GM12891 (cell line): ENCODE measurements at regions not wholly inside any gene's neighbourhood (a gene's known extent, or its start where the extent isn't known, plus 50 kb on each side); places are given as distances from the start of the nearest gene placed in this dataset.

Source experiments
- DNase-seq: peaks from one replicate; pipeline ENCODE4 v3.0.0; 2011; ENCODE audit warnings: low spot score; ENCODE audit not compliant: insufficient read length
- FAIRE-seq: peaks from 2 replicates; lab custom pipeline; 2011; peaks lifted over from hg19 to GRCh38; lab: Jason Lieb, UNC
- PAX5 ChIP-seq: IDR thresholded peaks from 2 replicates; pipeline ENCODE4 v1.6.1; 2011; ENCODE audit warnings: low read length, moderate library complexity, mild to moderate bottlenecking; ENCODE audit not compliant: insufficient read depth, severe bottlenecking
- POLR2A ChIP-seq: IDR thresholded peaks from 2 replicates; pipeline ENCODE4 v1.6.1; 2011; ENCODE audit warnings: low read depth, low read length, control low read depth
- POLR2AphosphoS5 ChIP-seq: IDR thresholded peaks from 2 replicates; pipeline ENCODE4 v1.6.1; 2011; ENCODE audit warnings: low read depth, low read length, control low read depth
- POU2F2 ChIP-seq: IDR thresholded peaks from 2 replicates; pipeline ENCODE4 v1.6.1; 2011; ENCODE audit warnings: low read depth, mild to moderate bottlenecking, control low read depth, low read length, moderate library complexity
- SPI1 ChIP-seq: IDR thresholded peaks from 2 replicates; pipeline ENCODE4 v1.6.1; 2011; ENCODE audit warnings: low read depth, low read length, control low read depth
- TAF1 ChIP-seq: IDR thresholded peaks from 2 replicates; pipeline ENCODE4 v1.6.1; 2011; ENCODE audit warnings: low read depth, low read length, control low read depth

GRCh38 chr5:144913661-144914060 lies 743.0 kb downstream of the KCTD16 start:
- TF ChIP-seq POU2F2 (no peak), PAX5 (no peak), POLR2AphosphoS5 (no peak), TAF1 (no peak), SPI1 (no peak), POLR2A (no peak)

DNA sequence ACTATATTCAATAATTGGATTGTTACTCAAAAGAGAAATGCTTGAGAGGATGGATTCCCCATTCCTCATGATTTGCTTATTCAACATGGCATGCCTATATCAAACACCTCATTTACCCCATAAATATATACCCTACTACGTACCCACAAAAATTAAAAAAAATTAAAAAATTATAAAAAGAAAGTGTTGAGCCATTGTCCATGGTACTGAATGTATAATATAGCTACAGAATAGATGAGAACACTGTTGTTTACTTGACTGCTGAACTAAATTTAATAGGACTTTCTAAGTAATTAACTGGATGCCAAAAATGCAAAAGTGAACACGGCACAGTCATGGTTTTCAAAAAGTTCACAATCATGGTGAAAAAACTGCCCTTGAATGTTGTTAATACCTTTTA lies 725.8 kb downstream of the KCTD16 start:
- no peak for FAIRE-seq
- no peak for TF ChIP-seq TAF1
- no peak for TF ChIP-seq POLR2AphosphoS5
- DNase-seq: no peak

More at GRCh38 chr5:144913661-144914060, 743.0 kb downstream of the KCTD16 start:
- no peak for DNase-seq
- FAIRE-seq: no peak

GRCh38 chr5:144886668-144887067 lies 716.0 kb downstream of the KCTD16 start:
- DNase-seq: no peak
- no peak for TF ChIP-seq POLR2AphosphoS5
- no peak for TF ChIP-seq POLR2A
- TF ChIP-seq TAF1: no peak
- no peak for TF ChIP-seq POU2F2
- TF ChIP-seq PAX5: no peak
- no peak for TF ChIP-seq SPI1
- FAIRE-seq: no peak

DNA sequence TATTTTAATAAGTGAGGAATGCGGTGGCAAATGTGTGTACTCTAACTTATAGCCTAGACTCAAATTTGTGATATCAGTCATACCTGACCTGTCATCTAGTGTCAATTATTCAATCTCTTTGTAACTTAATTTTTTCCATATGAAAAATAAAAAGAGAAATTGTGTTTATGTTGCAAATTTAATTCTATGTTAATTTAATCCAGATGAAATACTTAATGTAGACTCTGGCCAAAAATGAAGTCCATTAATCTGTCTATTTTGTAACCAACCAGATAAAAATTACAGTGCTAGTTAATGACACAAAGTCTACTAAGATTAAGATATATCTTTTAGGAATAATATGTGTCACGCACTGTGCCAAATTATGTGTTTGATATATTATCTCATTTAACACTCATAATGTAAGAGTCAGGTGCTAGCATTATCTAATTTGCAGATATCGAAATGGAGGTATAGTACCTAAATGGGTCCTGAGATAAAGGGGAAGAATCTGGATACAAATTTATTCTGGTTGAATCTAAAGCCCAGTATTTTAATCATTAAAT lies 712.1 kb downstream of the KCTD16 start:
- DNase-seq (no peak), FAIRE-seq (no peak)
- TF ChIP-seq POLR2AphosphoS5: no peak
- TF ChIP-seq POLR2A: no peak
- no peak for TF ChIP-seq POU2F2
- TF ChIP-seq TAF1: no peak
- TF ChIP-seq PAX5: no peak
- no peak for TF ChIP-seq SPI1

DNA sequence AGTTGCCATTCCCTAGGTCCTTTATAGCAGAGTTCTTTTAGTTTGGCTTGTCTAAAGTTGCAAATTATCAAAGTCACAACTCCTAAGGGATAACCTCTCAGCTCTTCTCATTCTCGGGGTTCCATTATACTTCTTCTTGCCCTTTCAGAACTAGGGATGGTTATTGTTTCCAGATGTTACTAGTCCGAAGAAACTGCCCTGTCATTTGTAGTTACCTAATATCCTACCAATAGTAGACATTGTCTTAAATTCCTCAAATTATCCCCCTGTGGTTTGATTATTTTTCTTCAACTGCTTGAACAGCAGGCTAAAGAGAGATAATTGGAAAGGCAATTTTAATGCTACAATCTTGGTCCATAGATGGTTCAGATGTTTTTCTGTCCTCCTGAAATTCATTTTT lies 709.8 kb downstream of the KCTD16 start:
- no peak for FAIRE-seq
- no peak for TF ChIP-seq PAX5
- TF ChIP-seq POLR2A: no peak
- no peak for TF ChIP-seq SPI1
- DNase-seq: no peak

- no peak for FAIRE-seq
- TF ChIP-seq POLR2A: no peak
- no peak for TF ChIP-seq POU2F2
- no peak for TF ChIP-seq PAX5
- TF ChIP-seq SPI1: no peak
- TF ChIP-seq POLR2AphosphoS5: no peak
- TF ChIP-seq TAF1: no peak
Observed at GRCh38 chr5:144876990-144877389, 706.3 kb downstream of the KCTD16 start.

GRCh38 chr5:144873076-144873475 lies 702.4 kb downstream of the KCTD16 start:
- FAIRE-seq (no peak), DNase-seq (no peak)
- no peak for TF ChIP-seq SPI1
- TF ChIP-seq POLR2AphosphoS5: no peak
- no peak for TF ChIP-seq POU2F2
- no peak for TF ChIP-seq POLR2A
- TF ChIP-seq PAX5: no peak
- TF ChIP-seq TAF1: no peak

More at GRCh38 chr5:144876990-144877389, 706.3 kb downstream of the KCTD16 start:
- no peak for DNase-seq

GRCh38 chr5:144864118-144864517 lies 693.4 kb downstream of the KCTD16 start:
- TF ChIP-seq POLR2A: no peak
- no peak for TF ChIP-seq SPI1
- no peak for TF ChIP-seq PAX5
- TF ChIP-seq POU2F2: no peak
- no peak for TF ChIP-seq POLR2AphosphoS5
- no peak for TF ChIP-seq TAF1
- no peak for FAIRE-seq
- no peak for DNase-seq

GRCh38 chr5:144857454-144857853 lies 686.8 kb downstream of the KCTD16 start:
- no peak for DNase-seq
- no peak for TF ChIP-seq TAF1
- no peak for TF ChIP-seq POU2F2
- no peak for TF ChIP-seq SPI1
- no peak for TF ChIP-seq POLR2AphosphoS5
- no peak for TF ChIP-seq PAX5
- TF ChIP-seq POLR2A: no peak
- FAIRE-seq: no peak

DNA sequence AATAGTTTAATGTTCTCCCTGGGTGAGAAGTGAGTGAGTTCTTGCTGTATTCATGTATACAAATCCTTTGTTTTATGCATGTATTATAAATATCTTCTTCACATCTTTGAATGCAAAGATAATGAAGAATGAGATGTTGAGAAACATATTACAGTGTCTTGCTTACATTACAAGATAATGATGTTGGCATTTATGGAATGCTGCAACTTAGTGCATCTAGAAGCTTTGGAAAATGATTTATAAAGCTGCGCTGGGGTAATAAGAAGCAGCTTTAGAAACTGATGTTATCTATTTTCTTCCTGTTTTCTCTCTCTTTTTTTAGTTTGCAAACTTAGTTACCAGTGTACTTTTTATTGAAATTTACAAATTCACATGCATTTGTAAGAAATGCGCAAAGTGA lies 673.4 kb downstream of the KCTD16 start:
- TF ChIP-seq PAX5 (no peak), POLR2AphosphoS5 (no peak)
- no peak for DNase-seq
- no peak for FAIRE-seq

DNA sequence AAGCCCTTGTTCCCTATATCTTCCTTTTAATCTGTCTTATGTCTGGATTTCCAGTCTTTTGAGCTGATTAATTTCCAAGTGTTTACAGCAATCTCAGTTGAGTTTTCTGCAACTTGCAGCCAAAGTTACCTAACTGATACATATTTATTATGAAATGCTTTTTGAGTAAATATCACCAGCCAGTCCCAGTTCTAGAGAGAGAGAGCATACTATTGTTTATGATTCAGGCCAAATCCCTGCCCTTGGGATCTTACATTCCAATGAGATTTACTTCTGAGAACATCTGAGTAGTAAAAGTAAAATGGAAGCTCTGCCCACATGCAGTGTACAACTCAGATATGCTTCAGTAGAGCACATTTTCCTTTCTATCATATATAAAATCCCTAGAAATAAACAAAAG lies 661.7 kb downstream of the KCTD16 start:
- FAIRE-seq (no peak), DNase-seq (no peak)
- TF ChIP-seq POU2F2: no peak
